Fibroblast of the conjunctiva (primary cell): ENCODE measurements at regions not wholly inside any gene's neighbourhood (a gene's known extent, or its start where the extent isn't known, plus 50 kb on each side); places are given as distances from the start of the nearest gene placed in this dataset.
"Not testable (repeated sequence)": the region's sequence is repeated elsewhere in the genome, so short reads cannot be mapped to it uniquely, and the experiment has no call there.

ENCODE experiments used
- DNase-seq: peaks from one replicate; pipeline ENCODE4 v3.0.0-alpha.2; 2010; ENCODE audit warnings: low read depth

- DNase-seq, result no peak
These were observed 135.0 kb downstream of the B3GNT2 start for GRCh38 chr2:62330959-62331358.

- DNase-seq, result no peak
These were observed 133.9 kb downstream of the B3GNT2 start for GRCh38 chr2:62329797-62330196.

DNA sequence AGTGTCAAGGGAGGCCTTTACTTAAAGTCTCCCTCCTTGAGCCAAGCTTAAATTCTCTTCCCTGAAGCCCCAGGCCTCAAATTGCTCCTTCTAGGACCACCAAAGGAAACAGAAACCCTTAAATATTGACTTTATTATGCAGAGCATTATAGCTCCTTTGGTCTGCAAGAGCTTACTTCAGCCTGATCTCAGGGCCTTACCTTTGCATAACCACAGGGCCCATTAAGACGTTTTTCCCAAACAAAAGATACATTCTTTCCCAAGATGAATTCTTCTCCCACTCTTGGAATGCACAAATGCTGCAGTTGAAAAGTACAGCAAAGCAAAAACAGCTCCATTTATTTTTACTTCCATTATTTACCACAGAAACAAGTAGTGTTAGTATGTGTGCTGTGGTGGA lies 130.8 kb downstream of the B3GNT2 start:
- DNase-seq, result no peak

DNA sequence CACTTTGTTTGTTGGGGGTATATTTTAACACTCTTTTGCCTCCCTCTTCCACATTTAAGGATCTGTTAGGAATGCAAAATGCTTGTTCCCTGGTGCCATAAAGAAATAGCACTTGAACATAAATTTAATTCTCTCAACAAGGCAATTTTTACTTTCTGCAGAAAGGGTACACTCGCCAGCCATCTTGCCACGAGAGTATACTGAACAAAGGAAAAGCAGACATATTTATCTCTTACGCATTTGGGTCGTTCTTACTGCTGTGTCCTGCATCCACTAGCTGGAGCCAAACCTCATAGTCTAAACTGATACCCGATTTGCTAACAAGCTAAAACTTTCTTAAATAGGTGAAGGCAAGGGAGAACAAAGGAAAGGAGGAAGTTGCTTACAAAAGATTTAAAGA lies 129.5 kb downstream of the B3GNT2 start:
- no peak for DNase-seq

GRCh38 chr2:62321380-62322289 lies 125.7 kb downstream of the B3GNT2 start:
- DNase-seq, result no peak

GRCh38 chr2:62320657-62321357 lies 124.9 kb downstream of the B3GNT2 start:
- no peak for DNase-seq

DNA sequence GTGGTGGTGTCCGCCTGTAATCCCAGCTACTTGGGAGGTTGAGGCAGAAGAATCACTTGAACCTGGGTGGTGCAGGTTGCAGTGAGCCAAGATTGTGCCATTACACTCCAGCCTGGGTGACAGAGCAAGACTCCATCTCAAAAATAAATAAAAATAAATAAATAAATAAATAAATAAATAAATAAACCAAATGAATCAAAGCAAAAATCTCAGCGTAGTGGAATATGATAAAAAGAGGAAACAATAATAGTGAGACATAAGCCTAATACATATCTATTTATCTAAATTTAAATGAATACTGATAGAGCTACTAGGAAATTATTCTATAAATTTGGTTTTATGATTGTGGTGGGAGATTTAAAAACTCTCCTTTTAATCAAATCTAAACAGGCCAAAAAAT lies 124.2 kb downstream of the B3GNT2 start:
- DNase-seq, result not testable (repeated sequence)

DNA sequence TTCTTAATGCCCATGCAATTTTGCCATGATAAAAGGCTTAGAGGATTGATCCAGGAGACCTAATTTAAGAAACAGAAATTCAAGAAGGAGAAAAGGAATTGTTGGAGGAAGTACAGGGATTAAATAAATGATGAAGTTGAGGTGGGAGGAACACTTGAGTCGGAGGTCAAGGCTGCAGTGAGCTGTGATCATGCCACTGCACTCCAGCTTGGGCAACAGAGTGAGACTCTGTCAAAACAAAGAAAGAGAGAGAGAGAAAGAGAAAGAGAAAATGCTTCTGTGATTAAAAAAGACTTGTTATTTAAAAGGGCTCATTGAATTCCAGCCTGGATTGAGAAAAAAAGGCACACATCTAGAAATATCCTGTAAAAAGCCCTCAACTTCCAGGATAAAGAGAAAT lies 123.2 kb downstream of the B3GNT2 start:
- no peak for DNase-seq

DNA sequence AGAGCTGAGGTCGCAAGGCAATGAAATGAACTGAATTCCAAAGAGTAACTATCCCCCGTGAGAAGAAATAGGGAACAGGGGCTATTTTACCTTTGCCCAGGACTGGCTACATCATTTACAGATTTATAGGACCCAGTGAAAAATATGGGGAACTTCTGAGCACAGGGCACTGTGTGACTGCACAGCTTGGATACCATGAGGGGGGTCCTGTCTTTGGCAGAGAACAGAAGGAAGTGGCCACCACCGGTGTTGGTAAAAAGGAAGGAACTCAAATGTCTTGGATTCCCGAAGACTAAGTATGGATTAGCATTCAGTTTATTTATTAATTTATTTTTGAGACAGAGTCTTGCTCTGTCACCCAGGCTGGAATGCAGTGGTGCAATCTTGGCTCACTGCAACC lies 119.6 kb downstream of the B3GNT2 start:
- DNase-seq, result no peak

- DNase-seq, result no peak
These were observed 118.4 kb downstream of the B3GNT2 start for GRCh38 chr2:62314291-62314690.

DNA sequence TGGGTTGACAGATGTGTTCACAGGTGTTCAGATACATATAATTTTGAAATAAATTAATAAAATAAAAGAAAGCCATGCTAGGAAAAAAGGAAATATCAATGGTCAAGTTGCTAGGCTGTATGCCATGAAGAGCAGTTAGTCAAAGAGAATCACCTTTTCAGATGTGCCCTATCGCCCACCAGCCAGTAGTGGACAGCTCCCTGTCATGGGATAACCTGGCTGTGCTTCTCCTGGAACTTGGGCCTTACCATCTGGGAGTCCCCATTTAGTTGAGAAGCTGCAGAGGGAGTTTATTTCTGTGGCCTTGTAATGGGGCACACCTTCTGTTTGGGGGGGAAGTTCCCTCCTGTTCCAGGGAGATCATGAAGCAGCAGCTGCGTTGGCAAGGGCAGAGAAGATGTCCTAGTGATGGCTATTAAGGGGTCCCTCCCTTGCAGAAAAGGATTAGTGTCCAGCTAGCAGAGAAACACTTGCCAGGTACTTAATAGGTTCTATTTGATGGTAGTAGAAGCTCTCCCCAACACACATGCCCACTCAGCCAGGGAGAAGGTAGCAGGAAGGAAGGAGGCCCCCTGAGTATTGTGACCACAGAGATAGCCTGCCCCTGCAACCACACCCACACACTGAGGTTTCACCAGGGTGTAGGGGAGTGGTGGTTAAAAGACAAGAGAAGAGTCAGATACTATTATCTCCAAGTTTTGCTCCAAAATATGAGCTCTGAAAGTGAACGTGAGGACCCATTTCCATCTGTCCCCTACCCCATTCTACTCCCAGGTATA lies 117.7 kb downstream of the B3GNT2 start:
- DNase-seq, result no peak

DNA sequence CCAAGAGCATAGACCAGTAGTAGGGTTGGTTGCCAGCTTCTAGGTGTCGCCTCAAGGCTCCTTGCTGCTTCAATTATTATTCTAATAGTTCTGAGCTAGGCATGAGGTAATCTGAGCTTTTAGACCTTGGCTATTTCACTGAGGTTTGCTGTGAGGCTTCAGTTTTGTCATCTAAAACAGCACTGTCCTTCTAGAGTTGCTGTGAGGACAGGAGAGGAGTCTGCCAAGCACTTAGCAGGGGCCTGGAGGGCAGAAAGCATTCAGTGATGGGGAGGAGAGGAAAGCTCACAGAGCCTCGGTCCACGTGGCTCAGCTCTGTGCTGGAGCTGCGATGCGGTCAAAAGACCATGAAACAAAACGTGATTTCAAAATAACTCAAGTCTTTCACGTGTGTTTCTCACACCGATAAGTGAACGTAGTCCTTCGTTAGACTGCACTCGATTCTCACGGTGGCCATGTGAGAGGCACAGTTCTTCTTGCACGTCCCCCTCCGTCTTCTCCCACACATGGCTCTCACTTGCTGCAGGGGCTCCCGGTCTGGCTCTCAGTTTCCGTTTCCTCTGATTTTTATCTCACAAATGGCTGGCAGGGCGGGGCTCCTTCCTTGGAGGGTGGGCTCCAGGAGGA lies 113.7 kb downstream of the B3GNT2 start:
- DNase-seq, result no peak

DNA sequence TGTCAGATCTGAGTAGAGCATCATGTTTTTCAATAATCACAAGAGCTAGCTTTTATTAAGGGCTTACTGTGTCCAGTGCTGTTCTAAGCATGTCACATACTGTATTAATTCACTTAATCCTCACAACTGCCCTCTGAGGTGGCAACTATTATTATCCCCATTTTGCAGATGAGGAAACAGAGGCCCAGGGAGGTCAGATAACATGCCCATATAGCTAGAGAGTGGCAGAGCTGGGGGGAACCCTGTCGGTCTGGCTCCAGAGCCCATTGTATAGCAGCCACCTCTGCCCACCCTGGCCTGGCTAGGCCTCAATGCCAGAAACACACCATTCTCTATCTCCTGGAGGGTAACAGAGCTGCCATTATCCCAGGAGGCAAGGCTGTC lies 113.2 kb downstream of the B3GNT2 start:
- no peak for DNase-seq

DNA sequence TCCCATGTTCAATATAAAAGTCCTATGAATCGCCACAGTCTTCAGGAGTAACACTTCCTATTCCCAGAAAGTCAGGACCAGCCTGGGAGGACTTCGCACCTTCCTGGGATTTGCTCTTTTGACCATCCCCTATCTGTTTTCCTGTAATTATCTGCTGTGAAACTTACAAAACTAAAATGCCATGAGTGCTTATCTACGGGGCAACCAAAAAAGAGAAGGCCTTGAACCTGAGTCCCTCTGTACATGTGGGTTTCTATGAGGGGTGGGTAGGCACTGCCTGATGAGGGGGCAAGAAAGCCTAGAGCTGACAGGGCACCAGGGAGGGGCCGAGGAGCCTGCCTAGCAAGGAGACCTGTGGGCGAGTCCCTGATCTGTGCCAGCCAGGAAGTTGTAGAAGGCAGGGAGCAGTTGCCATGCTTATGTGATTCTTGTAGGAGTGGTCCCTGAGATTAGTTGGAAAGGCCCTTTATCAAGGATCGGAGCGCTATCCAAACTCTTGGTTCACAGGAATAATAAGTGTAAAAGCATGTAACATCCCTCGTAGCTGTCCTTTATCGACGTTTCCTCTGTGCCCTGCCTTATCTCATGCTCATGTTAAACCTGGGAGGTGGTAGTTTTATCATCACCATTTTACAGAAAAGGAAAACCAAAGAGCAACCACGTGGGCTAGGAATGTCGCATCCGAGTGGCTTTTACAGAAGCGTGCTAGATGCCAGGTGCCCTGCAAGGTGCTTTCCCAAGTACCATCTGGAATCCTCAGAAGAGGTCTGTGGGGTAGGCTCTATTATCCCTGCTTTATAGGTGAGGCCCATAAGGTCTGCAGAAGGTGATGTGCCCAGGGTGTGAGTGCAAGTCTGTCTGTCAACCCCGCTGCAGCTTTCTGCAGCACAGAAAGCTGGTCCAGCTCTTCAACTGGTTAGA lies 111.8 kb downstream of the B3GNT2 start:
- no peak for DNase-seq

- no peak for DNase-seq
These were observed 111.0 kb downstream of the B3GNT2 start for GRCh38 chr2:62306751-62307468.

DNA sequence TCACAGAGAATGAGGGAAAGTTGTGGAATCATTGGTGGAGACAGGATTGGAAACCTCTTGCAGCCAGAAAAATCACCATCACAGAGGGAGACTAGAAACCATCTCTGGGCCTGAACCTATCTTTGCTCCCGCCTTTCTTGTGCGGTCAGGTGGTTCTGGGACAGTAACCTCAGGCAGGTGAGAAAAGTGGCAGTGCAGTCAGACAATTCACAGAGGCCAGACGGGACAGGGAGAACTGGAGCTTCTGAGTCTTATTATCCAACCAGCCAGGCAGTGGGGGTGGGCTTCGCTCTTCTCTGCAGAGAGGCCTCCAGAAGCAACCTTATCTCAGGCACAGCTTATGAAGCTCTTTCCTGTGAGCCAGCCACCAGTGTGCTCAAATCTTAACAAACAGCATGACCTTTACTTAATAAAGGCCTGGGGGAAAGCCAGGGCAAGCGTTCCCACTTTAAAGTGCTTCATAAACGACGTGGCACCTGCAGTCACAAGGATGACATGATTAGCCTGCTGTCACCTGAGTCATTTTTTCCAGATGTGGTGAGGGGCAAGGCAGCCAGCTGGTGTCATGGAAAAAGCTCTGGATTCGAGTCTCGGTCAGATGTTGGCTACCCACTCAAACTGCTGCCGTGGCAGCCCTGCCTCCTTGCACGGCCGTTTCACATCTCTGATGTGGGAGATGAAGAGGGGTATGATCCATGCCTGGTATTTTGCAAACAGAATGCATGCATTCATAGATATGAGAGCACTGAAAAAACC lies 109.7 kb downstream of the B3GNT2 start:
- DNase-seq, result no peak

DNA sequence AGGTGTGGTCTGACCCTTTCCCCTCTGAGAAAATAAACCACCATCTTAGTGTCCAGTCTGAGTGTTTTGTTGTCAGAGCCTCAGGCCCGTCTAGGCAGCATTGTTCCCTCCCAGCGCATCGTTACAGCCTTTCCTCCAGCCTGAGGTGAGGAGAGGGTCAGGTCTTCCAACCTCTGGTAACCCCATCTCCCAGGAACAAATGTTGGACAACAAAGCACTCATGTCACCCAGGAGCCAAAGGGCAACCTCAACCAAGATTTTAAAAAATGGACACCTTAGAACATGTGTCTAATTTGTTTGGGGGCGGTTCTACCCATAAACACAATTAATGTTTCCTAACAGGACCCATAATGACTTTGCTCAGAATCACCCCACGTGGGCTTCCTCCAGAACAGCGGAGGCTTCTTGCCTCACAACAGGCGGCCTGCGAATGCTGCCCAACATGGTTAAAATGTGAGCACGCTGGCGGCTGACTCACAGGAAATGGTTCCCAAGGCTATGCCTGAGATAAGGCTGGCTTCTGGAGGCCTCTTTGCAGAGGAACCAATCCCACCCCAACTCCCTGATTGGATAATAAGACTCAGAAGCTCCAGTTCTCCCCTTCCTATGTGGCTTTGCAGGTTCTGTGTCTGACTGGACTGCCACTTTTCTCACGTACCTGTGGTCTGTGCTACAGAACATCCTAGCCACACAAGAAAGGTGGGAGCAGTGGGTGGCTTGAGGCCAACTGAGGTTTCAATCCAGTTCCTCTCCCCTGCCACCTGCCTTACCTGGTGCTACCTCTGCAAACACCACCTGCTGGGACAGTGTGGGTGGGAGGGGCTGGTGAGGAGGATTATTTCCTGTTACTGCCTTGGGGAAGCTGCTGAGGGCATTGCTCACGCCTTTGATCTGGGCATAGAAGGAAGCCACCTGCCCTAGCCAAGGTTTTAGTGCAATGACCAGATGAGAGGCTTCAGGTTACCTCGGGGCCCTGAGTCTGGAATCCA lies 108.8 kb downstream of the B3GNT2 start:
- no peak for DNase-seq

GRCh38 chr2:62303788-62304187 lies 107.9 kb downstream of the B3GNT2 start:
- no peak for DNase-seq
